ENCODE measurements at regions not wholly inside any gene's neighbourhood (a gene's known extent, or its start where the extent isn't known, plus 50 kb on each side); places are given as distances from the start of the nearest gene placed in this dataset.

GRCh38 chr14:95464514-95464913 is 51.9 kb downstream of the SYNE3 start:
- Histone ChIP-seq H3K36me3 (replicated peaks in 1 of 2; ENCODE audit: control insufficient read depth in 1 of 2, insufficient read depth in 2 of 2, low read length in 2 of 2) (peaks cover 4 to 18% of the 10 kb centered on the region in 2 experiments; a peak in 3 of 5 replicates), H3K27ac (ENCODE audit: extremely low read length, insufficient read depth, low read length) (no peak overlapping the region), H3K27me3 (ENCODE audit: control insufficient read depth in 1 of 2, insufficient read depth in 2 of 2, low read length in 2 of 2) (no peaks in the 10 kb centered on the region), H3K79me2 (ENCODE audit: insufficient read depth, low read length) (no peaks in the 10 kb centered on the region), H4K20me1 (ENCODE audit: insufficient read depth, low read length) (no peaks in the 10 kb centered on the region), H3K4me1 (ENCODE audit: insufficient read depth, low read length) (peaks cover 17% of the 10 kb centered on the region), H3K9ac (ENCODE audit: insufficient read depth, low read depth, low read length) (no peak overlapping the region), H3K4me3 (replicated peaks in 1 of 3; ENCODE audit: insufficient read depth in 1 of 3, low read depth in 2 of 3, low read length in 3 of 3) (no peak overlapping the region), H3K9me3 (ENCODE audit: low read length) (no peaks in the 10 kb centered on the region), H2AFZ (ENCODE audit: low read length) (no peak overlapping the region), H3K4me2 (ENCODE audit: low read depth, low read length) (no peak overlapping the region)
- WGBS (ENCODE audit: low lambda C conversion rate): 86% methylated on average over 4 of the region's 4 CpGs
- no TSS peak for BruUV-seq (replicated peaks)
- in situ Hi-C loops (cut with HindIII; ENCODE audit: extremely low pct_ligation_motif_present, low pct_unique_long_range_greater_than_20kb): no loop called here
- ChIA-PET CTCF (ENCODE audit: low intra/inter-chr PET ratio, low total read pairs) (no interaction called here), POLR2A (interaction anchor here (1.2 kb wide), 1 partner anchor 12 kb away, joined by 4 read pairs; no protein-coding TSS in a partner anchor)
- ATAC-seq (no peak), FAIRE-seq (no peak), DNase-seq (ENCODE audit: low spot score) (no peak)
- no peak for TF ChIP-seq TCF7L2 (IDR thresholded peaks at IDR 0.05; ENCODE audit: low read depth, low read length)
- no peak for TF ChIP-seq POGK (CRISPR knock-in tag; conservative IDR thresholded peaks at IDR 0.05)
- TF ChIP-seq MYC (CRISPR knock-in tag; IDR thresholded peaks at IDR 0.05; ENCODE audit: borderline replicate concordance): no peak
- no peak for TF ChIP-seq CENPX (CRISPR knock-in tag; IDR thresholded peaks at IDR 0.05)
- no peak for TF ChIP-seq ARID3A (IDR thresholded peaks at IDR 0.05; ENCODE audit: low read depth, low read length)
- intact Hi-C loops (cut with micrococcal nuclease; ENCODE audit: unreplicated experiment): no loop called here

Data from HepG2 (cell line).